HCT116 (cell line): ENCODE measurements at regions not wholly inside any gene's neighbourhood (a gene's known extent, or its start where the extent isn't known, plus 50 kb on each side); places are given as distances from the start of the nearest gene placed in this dataset.

Experiments used
- EZH2phosphoT487 ChIP-seq: fragments of 200-600 bp; IDR thresholded peaks from 2 replicates; pipeline ENCODE4 v1.6.1; 2018; ENCODE audit warnings: antibody characterized with exemption, borderline replicate concordance
- POLR2A ChIP-seq: IDR thresholded peaks from 2 replicates; pipeline ENCODE4 v1.7.0; 2011; ENCODE audit warnings: borderline replicate concordance; ENCODE audit not compliant: insufficient read depth, insufficient read length; ENCODE audit errors: extremely low read depth
- SIN3A ChIP-seq: IDR thresholded peaks from 2 replicates; pipeline ENCODE4 v1.6.1; 2012; ENCODE audit warnings: low read depth
- ZBTB33 ChIP-seq: IDR thresholded peaks from 2 replicates; pipeline ENCODE4 v1.6.1; 2011; ENCODE audit warnings: mild to moderate bottlenecking, low read length, moderate library complexity; ENCODE audit not compliant: insufficient replicate concordance; ENCODE audit errors: extremely low read depth
- TF ChIP-seq, protein P1 (sequence below), 3 experiments: fragments of 200-600 bp in 1 of 3; sonication (generic) in 1 of 3; IDR thresholded peaks in 2 of 3; conservative IDR thresholded peaks in 1 of 3; 2 replicates each; pipeline ENCODE4 v1.5.1; 2012 to 2017; ENCODE audit warnings: low read depth in 2 of 3, low read length in 2 of 3, antibody characterized with exemption in 1 of 3, borderline replicate concordance in 1 of 3, control low read depth in 1 of 3, mild to moderate bottlenecking in 1 of 3, mixed read lengths in 1 of 3, mixed run types in 1 of 3, moderate library complexity in 1 of 3; ENCODE audit not compliant: insufficient read depth in 1 of 3

DNA sequence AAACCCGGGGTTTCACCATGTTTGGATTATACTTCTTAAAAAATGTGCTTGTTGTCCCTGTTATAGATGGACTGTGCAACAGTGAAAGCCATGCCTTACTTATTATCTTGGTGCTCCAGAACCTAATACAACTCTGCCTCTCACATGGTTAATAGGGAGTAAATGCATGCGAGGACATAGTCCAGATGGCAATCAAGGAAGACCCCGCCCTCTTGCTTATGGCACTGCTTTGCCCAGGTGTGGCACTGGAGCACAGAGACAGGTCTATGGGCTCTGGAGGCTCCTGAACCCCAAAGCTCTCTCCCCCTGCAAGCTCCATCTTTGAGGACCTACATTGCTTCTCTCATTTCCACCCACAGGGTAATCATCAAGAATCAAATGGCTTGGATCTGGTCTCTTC is 162.1 kb upstream of the NTF3 start:
- TF ChIP-seq EZH2phosphoT487 (no peak), SIN3A (no peak), ZBTB33 (no peak), POLR2A (no peak)
- TF ChIP-seq, protein P1, sequence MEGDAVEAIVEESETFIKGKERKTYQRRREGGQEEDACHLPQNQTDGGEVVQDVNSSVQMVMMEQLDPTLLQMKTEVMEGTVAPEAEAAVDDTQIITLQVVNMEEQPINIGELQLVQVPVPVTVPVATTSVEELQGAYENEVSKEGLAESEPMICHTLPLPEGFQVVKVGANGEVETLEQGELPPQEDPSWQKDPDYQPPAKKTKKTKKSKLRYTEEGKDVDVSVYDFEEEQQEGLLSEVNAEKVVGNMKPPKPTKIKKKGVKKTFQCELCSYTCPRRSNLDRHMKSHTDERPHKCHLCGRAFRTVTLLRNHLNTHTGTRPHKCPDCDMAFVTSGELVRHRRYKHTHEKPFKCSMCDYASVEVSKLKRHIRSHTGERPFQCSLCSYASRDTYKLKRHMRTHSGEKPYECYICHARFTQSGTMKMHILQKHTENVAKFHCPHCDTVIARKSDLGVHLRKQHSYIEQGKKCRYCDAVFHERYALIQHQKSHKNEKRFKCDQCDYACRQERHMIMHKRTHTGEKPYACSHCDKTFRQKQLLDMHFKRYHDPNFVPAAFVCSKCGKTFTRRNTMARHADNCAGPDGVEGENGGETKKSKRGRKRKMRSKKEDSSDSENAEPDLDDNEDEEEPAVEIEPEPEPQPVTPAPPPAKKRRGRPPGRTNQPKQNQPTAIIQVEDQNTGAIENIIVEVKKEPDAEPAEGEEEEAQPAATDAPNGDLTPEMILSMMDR (IDR thresholded peaks at IDR 0.05 in 2 of 3, conservative IDR thresholded peaks at IDR 0.05 in 1 of 3; ENCODE audit: borderline replicate concordance in 1 of 3, insufficient read depth in 1 of 3, low read depth in 2 of 3, low read length in 2 of 3): no peak
